Keratinocyte (primary cell): ENCODE measurements at regions not wholly inside any gene's neighbourhood (a gene's known extent, or its start where the extent isn't known, plus 50 kb on each side); places are given as distances from the start of the nearest gene placed in this dataset.

Source experiments
- DNase-seq: peaks from one replicate; pipeline ENCODE4 v3.0.0-alpha.2; 2011; ENCODE audit warnings: low read depth, missing footprints, low spot score
- FAIRE-seq: peaks from 2 replicates; lab custom pipeline; 2011; peaks lifted over from hg19 to GRCh38; lab: Jason Lieb, UNC
- H2AFZ ChIP-seq: 2 replicates; pipeline ENCODE4 v1.6.0; 2012; ENCODE audit warnings: low read length, control low read depth, inconsistent platforms; ENCODE audit not compliant: control insufficient read depth
- H3K27ac ChIP-seq: 2 replicates; pipeline ENCODE4 v1.5.1; 2011; ENCODE audit warnings: low read length; ENCODE audit not compliant: control insufficient read depth, insufficient read depth
- H3K27me3 ChIP-seq: 3 replicates; pipeline ENCODE4 v1.6.0; 2011; ENCODE audit warnings: low read length; ENCODE audit not compliant: control insufficient read depth, insufficient read depth; ENCODE audit errors: extremely low read depth
- H3K36me3 ChIP-seq, 2 experiments: 2 replicates in 1 of 2; 3 replicates in 1 of 2; pipeline ENCODE4 v1.5.1; 2011; ENCODE audit warnings: low read length in 2 of 2, mild to moderate bottlenecking in 1 of 2; ENCODE audit not compliant: control insufficient read depth in 2 of 2, insufficient read depth in 2 of 2; ENCODE audit errors: extremely low read depth in 1 of 2
- H3K4me1 ChIP-seq: 3 replicates; pipeline ENCODE4 v1.5.1; 2011; ENCODE audit warnings: low read length; ENCODE audit not compliant: control insufficient read depth, insufficient read depth; ENCODE audit errors: extremely low read depth
- H3K4me2 ChIP-seq: 3 replicates; pipeline ENCODE4 v1.6.0; 2011; ENCODE audit warnings: low read depth, low read length; ENCODE audit not compliant: control insufficient read depth, insufficient read depth; ENCODE audit errors: extremely low read depth
- H3K4me3 ChIP-seq, 3 experiments: fragments of 200-600 bp in 1 of 3; sonication (generic) in 1 of 3; 2 replicates in 2 of 3; 3 replicates in 1 of 3; pipeline ENCODE4 v1.5.1; 2011 to 2016; ENCODE audit warnings: low read length in 3 of 3, mild to moderate bottlenecking in 3 of 3, control low read depth in 2 of 3, inconsistent platforms in 1 of 3, low read depth in 1 of 3, mixed read lengths in 1 of 3, mixed run types in 1 of 3, moderate library complexity in 1 of 3; ENCODE audit not compliant: control insufficient read depth in 2 of 3, insufficient read depth in 2 of 3; ENCODE audit errors: extremely low read depth in 1 of 3
- H3K79me2 ChIP-seq: 2 replicates; pipeline ENCODE4 v1.6.0; 2012; ENCODE audit warnings: low read length; ENCODE audit not compliant: control insufficient read depth, insufficient read depth
- H3K9ac ChIP-seq: 3 replicates; pipeline ENCODE4 v1.6.0; 2011; ENCODE audit warnings: low read length; ENCODE audit not compliant: control insufficient read depth, insufficient read depth; ENCODE audit errors: extremely low read depth
- H3K9me1 ChIP-seq: 3 replicates; pipeline ENCODE4 v1.6.0; 2011; ENCODE audit warnings: low read length; ENCODE audit not compliant: control insufficient read depth, insufficient read depth; ENCODE audit errors: extremely low read depth
- H3K9me3 ChIP-seq: 2 replicates; pipeline ENCODE4 v1.5.1; 2012; ENCODE audit warnings: low read depth, low read length; ENCODE audit not compliant: control insufficient read depth
- H4K20me1 ChIP-seq: 3 replicates; pipeline ENCODE4 v1.6.0; 2011; ENCODE audit warnings: low read length; ENCODE audit not compliant: control insufficient read depth, insufficient read depth; ENCODE audit errors: extremely low read depth
- CTCF ChIP-seq, 3 experiments: IDR thresholded peaks in 1 of 3; conservative IDR thresholded peaks in 1 of 3; optimal IDR thresholded peaks in 1 of 3; 2 replicates in 2 of 3; 3 replicates in 1 of 3; pipeline versions ENCODE3 to v1.5.1; 2011; ENCODE audit warnings: low read length in 3 of 3, mild to moderate bottlenecking in 3 of 3, moderate library complexity in 2 of 3, control low read depth in 1 of 3, inconsistent platforms in 1 of 3; ENCODE audit not compliant: insufficient read depth in 2 of 3; ENCODE audit errors: extremely low read depth in 1 of 3
- EZH2 ChIP-seq: IDR thresholded peaks from one replicate; pipeline ENCODE4 v1.6.1; 2012; ENCODE audit warnings: inconsistent platforms, mild to moderate bottlenecking, low read length, moderate library complexity
- dilution Hi-C: fragments of 300-500 bp; cut with MboI; formaldehyde crosslinking; loops from one replicate; pipeline ENCODE4 v1.7.0; 2020; ENCODE audit warnings: low sequenced_read_pairs; ENCODE audit not compliant: extremely low pct_ligation_motif_present

- DNase-seq (no peak), FAIRE-seq (no peak)
- Histone ChIP-seq H3K27me3 (no peaks in the 10 kb centered on the region), H3K79me2 (no peaks in the 10 kb centered on the region), H3K9me1 (no peaks in the 10 kb centered on the region), H3K9me3 (peaks cover 2% of the 10 kb centered on the region), H3K27ac (no peak overlapping the region), H2AFZ (no peak overlapping the region), H3K36me3 (no peaks in the 10 kb centered on the region), H3K4me2 (no peak overlapping the region), H3K9ac (no peak overlapping the region), H4K20me1 (no peaks in the 10 kb centered on the region), H3K4me1 (no peaks in the 10 kb centered on the region), H3K4me3 (no peak overlapping the region)
- TF ChIP-seq EZH2 (no peak), CTCF (optimal IDR thresholded peaks at IDR 0.05 in 1 of 3, IDR thresholded peaks at IDR 0.05 in 1 of 3, conservative IDR thresholded peaks at IDR 0.05 in 1 of 3; ENCODE audit: extremely low read depth in 1 of 3, insufficient read depth in 2 of 3, low read length in 3 of 3) (no peak)
- dilution Hi-C loops: no loop called here
Observed at GRCh38 chr15:46014532-46014931, 379.7 kb downstream of the SQOR start.

- Histone ChIP-seq H3K79me2 (no peaks in the 10 kb centered on the region), H3K27ac (no peak overlapping the region), H3K4me2 (no peak overlapping the region), H3K36me3 (no peaks in the 10 kb centered on the region), H3K9me3 (no peaks in the 10 kb centered on the region), H3K4me1 (no peaks in the 10 kb centered on the region), H4K20me1 (no peaks in the 10 kb centered on the region), H3K4me3 (no peak overlapping the region), H2AFZ (no peak overlapping the region), H3K9ac (no peak overlapping the region), H3K27me3 (no peaks in the 10 kb centered on the region), H3K9me1 (no peaks in the 10 kb centered on the region)
- FAIRE-seq: no peak
- dilution Hi-C loops: no loop called here
- DNase-seq: no peak
- TF ChIP-seq EZH2 (no peak), CTCF (optimal IDR thresholded peaks at IDR 0.05 in 1 of 3, IDR thresholded peaks at IDR 0.05 in 1 of 3, conservative IDR thresholded peaks at IDR 0.05 in 1 of 3; ENCODE audit: extremely low read depth in 1 of 3, insufficient read depth in 2 of 3, low read length in 3 of 3) (no peak)
Observed at GRCh38 chr15:46034755-46035154, 399.9 kb downstream of the SQOR start.
